ENCODE measurements at regions not wholly inside any gene's neighbourhood (a gene's known extent, or its start where the extent isn't known, plus 50 kb on each side); places are given as distances from the start of the nearest gene placed in this dataset.

DNA sequence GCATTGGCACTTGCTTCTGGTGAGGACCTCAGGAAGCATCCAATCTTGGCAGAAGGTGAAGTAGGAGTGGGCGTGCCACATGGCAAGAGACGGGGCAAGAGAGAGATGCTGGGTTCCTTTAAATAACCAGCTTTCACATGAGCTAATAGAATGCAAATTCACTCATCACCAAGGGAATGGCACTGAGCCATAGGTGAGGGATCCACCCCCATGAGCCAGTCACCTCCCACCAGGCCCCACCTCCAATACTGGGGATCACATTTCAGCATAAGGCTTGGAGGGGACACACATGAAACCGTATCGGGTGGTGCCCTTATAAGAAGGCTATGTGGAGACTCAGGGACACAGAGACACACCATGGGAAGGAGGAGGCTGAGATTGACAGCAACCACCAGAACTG lies 140.0 kb upstream of the MSX1 start:
- H3K36me3 ChIP-seq (ENCODE audit: control insufficient read depth in 2 of 2, extremely low read depth in 1 of 2, insufficient read depth in 2 of 2, low read length in 2 of 2), result no peaks in the 10 kb centered on the region
- no peak overlapping the region for H3K27ac ChIP-seq (ENCODE audit: insufficient read depth, low read depth, low read length)
- intact Hi-C loops (cut with micrococcal nuclease) (no loop called here), dilution Hi-C loops (cut with MboI; ENCODE audit: extremely low pct_ligation_motif_present, low sequenced_read_pairs) (no loop called here)
- H2AFZ ChIP-seq (ENCODE audit: low read depth, low read length), result no peak overlapping the region
- no peaks in the 10 kb centered on the region for H4K20me1 ChIP-seq (replicated peaks; ENCODE audit: control insufficient read depth, extremely low read depth, insufficient read depth, low read length)
- CTCF ChIA-PET, result no interaction called here
- BruUV-seq (replicated peaks), result no TSS peak
- TF ChIP-seq MYC (IDR thresholded peaks at IDR 0.05; ENCODE audit: low read depth, low read length) (no peak), POLR2AphosphoS5 (IDR thresholded peaks at IDR 0.05; ENCODE audit: insufficient read depth, low read depth, low read length) (no peak), EZH2 (IDR thresholded peaks at IDR 0.05; ENCODE audit: borderline replicate concordance, low read depth, low read length, severe bottlenecking) (no peak), FOS (IDR thresholded peaks at IDR 0.05; ENCODE audit: borderline replicate concordance, insufficient read depth, low read length) (no peak), POLR2A (IDR thresholded peaks at IDR 0.05; ENCODE audit: low read depth, low read length) (no peak), GATA2 (IDR thresholded peaks at IDR 0.05; ENCODE audit: insufficient read depth, insufficient read length, low read depth, low read length) (no peak), JUN (IDR thresholded peaks at IDR 0.05; ENCODE audit: borderline replicate concordance, insufficient read depth, insufficient read length, low read depth) (no peak)
- TF ChIP-seq, protein P1, sequence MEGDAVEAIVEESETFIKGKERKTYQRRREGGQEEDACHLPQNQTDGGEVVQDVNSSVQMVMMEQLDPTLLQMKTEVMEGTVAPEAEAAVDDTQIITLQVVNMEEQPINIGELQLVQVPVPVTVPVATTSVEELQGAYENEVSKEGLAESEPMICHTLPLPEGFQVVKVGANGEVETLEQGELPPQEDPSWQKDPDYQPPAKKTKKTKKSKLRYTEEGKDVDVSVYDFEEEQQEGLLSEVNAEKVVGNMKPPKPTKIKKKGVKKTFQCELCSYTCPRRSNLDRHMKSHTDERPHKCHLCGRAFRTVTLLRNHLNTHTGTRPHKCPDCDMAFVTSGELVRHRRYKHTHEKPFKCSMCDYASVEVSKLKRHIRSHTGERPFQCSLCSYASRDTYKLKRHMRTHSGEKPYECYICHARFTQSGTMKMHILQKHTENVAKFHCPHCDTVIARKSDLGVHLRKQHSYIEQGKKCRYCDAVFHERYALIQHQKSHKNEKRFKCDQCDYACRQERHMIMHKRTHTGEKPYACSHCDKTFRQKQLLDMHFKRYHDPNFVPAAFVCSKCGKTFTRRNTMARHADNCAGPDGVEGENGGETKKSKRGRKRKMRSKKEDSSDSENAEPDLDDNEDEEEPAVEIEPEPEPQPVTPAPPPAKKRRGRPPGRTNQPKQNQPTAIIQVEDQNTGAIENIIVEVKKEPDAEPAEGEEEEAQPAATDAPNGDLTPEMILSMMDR (IDR thresholded peaks at IDR 0.05; ENCODE audit: extremely low read depth in 1 of 2, insufficient read depth in 1 of 2, low read depth in 1 of 2, low read length in 2 of 2), result no peak
- TF ChIP-seq, protein P2, sequence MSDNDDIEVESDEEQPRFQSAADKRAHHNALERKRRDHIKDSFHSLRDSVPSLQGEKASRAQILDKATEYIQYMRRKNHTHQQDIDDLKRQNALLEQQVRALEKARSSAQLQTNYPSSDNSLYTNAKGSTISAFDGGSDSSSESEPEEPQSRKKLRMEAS (IDR thresholded peaks at IDR 0.05; ENCODE audit: insufficient read depth, insufficient read length), result no peak
- no peaks in the 10 kb centered on the region for H3K4me1 ChIP-seq (ENCODE audit: control insufficient read depth, extremely low read depth, insufficient read depth, low read length)
- H3K9me1 ChIP-seq (replicated peaks; ENCODE audit: control insufficient read depth, extremely low read depth, insufficient read depth, low read length), result no peaks in the 10 kb centered on the region
- H3K79me2 ChIP-seq (ENCODE audit: control insufficient read depth, insufficient read depth, low read length), result no peaks in the 10 kb centered on the region
- no peaks in the 10 kb centered on the region for H3K9me3 ChIP-seq (replicated peaks; ENCODE audit: control insufficient read depth, insufficient read depth, low read length)
- POLR2A ChIA-PET, result no interaction called here
- H3K27me3 ChIP-seq (ENCODE audit: control insufficient read depth in 2 of 2, insufficient read depth in 2 of 2, low read length in 2 of 2), result no peaks in the 10 kb centered on the region
- no peak overlapping the region for H3K4me2 ChIP-seq (ENCODE audit: insufficient read depth, low read length)
- H3K4me3 ChIP-seq (replicated peaks in 1 of 3; ENCODE audit: insufficient read depth in 1 of 3, low read depth in 1 of 3, low read length in 3 of 3), result no peak overlapping the region
- no peak overlapping the region for H3K9ac ChIP-seq (replicated peaks; ENCODE audit: extremely low read depth, insufficient read depth, low read length)
- DNase-seq (ENCODE audit: low read depth, low spot score), result no peak
- no peak for FAIRE-seq

Data from endothelial cell of umbilical vein (primary cell).